NCI-H2081 (cell line): ENCODE measurements at regions not wholly inside any gene's neighbourhood (a gene's known extent, or its start where the extent isn't known, plus 50 kb on each side); places are given as distances from the start of the nearest gene placed in this dataset.
"Not testable (repeated sequence)": the region's sequence is repeated elsewhere in the genome, so short reads cannot be mapped to it uniquely, and the experiment has no call there.

ENCODE experiments used
- DNase-seq, 2 experiments: peaks; one replicate each; lab custom pipeline; 2025; lab: John Stamatoyannopoulos, UW

- DNase-seq: no peak
These were observed 80.8 kb upstream of the PAX2 start for GRCh38 chr10:100664316-100665149.

- not testable (repeated sequence) for DNase-seq
These were observed 78.7 kb upstream of the PAX2 start for GRCh38 chr10:100666634-100667033.

GRCh38 chr10:100669616-100670015, 75.8 kb upstream of the PAX2 start:
- DNase-seq: no peak

GRCh38 chr10:100670368-100670767, 75.0 kb upstream of the PAX2 start:
- DNase-seq: no peak

- no peak for DNase-seq
These were observed 74.4 kb upstream of the PAX2 start for GRCh38 chr10:100670828-100671479.

GRCh38 chr10:100672199-100672598, 73.2 kb upstream of the PAX2 start:
- DNase-seq: no peak

GRCh38 chr10:100677290-100677945, 68.0 kb upstream of the PAX2 start:
- DNase-seq: no peak

GRCh38 chr10:100679327-100679726, 66.1 kb upstream of the PAX2 start:
- DNase-seq: no peak

- no peak for DNase-seq
These were observed 62.4 kb upstream of the PAX2 start for GRCh38 chr10:100683004-100683403.

GRCh38 chr10:100683545-100684300, 61.7 kb upstream of the PAX2 start:
- DNase-seq: no peak

- no peak for DNase-seq
These were observed 60.6 kb upstream of the PAX2 start for GRCh38 chr10:100684688-100685235.

- no peak for DNase-seq
These were observed 60.1 kb upstream of the PAX2 start for GRCh38 chr10:100685331-100685730.

GRCh38 chr10:100687143-100688003, 58.0 kb upstream of the PAX2 start:
- DNase-seq: no peak

GRCh38 chr10:100688201-100688600, 57.2 kb upstream of the PAX2 start:
- no peak for DNase-seq

GRCh38 chr10:100693821-100694220, 51.6 kb upstream of the PAX2 start:
- DNase-seq: no peak
